Tibial artery (tissue), 4 donors: ENCODE measurements at regions not wholly inside any gene's neighbourhood (a gene's known extent, or its start where the extent isn't known, plus 50 kb on each side); places are given as distances from the start of the nearest gene placed in this dataset.

Source experiments
- DNase-seq, 2 donors: peaks; one replicate each; pipeline ENCODE4 v3.0.0-alpha.2; 2019
- H3K27ac ChIP-seq, 2 donors: fragments of 200-600 bp; sonication (generic) in 1 of 2; 1 replicate in 1 of 2; 2 replicates in 1 of 2; pipeline ENCODE4 v1.5.1; 2018 to 2019; ENCODE audit warnings: mild to moderate bottlenecking in 1 of 2
- H3K27me3 ChIP-seq, 2 donors: fragments of 200-600 bp; sonication (generic) in 1 of 2; one replicate each; pipeline versions ENCODE4 v1.5.1 to v1.6.0; 2016 to 2019
- H3K36me3 ChIP-seq, 3 donors: fragments of 200-600 bp; sonication (generic) in 2 of 3; one replicate each; pipeline ENCODE4 v1.5.1; 2016 to 2019; ENCODE audit warnings: mild to moderate bottlenecking in 2 of 3
- H3K4me1 ChIP-seq, 4 donors: fragments of 200-600 bp; sonication (generic) in 2 of 4; 1 replicate in 3 of 4; 2 replicates in 1 of 4; pipeline ENCODE4 v1.5.1; 2016 to 2019
- H3K4me3 ChIP-seq, 2 donors: fragments of 200-600 bp; sonication (generic) in 1 of 2; 1 replicate in 1 of 2; 2 replicates in 1 of 2; pipeline ENCODE4 v1.5.1; 2018 to 2019; ENCODE audit warnings: mild to moderate bottlenecking in 2 of 2
- H3K9me3 ChIP-seq, 3 donors: fragments of 200-600 bp; sonication (generic) in 1 of 3; one replicate each; pipeline ENCODE4 v1.5.1; 2016 to 2019
- CTCF ChIP-seq, 2 experiments: fragments of 200-600 bp in 1 of 2; fragments of 450-650 bp in 1 of 2; IDR thresholded peaks; one replicate each; pipeline ENCODE4 v1.5.1; 2017 to 2019; ENCODE audit warnings: antibody characterized with exemption in 2 of 2, mild to moderate bottlenecking in 1 of 2, moderate library complexity in 1 of 2
- intact Hi-C: fragments of 100-400 bp; cut with DNase I; formaldehyde crosslinking; loops from one replicate; pipeline ENCODE4 v1.15.0; 2023; ENCODE audit warnings: low total_unique reads

- DNase-seq = no peak
- Histone ChIP-seq H3K4me3 (no peak overlapping the region), H3K27ac (no peak overlapping the region), H3K4me1 (peaks cover 0 to 5% (median 0%) of the 10 kb centered on the region in 4 donors), H3K36me3 (no peaks in the 10 kb centered on the region), H3K9me3 (no peaks in the 10 kb centered on the region), H3K27me3 (no peaks in the 10 kb centered on the region)
- intact Hi-C loops = loop anchor here (10.0 kb wide), 1 partner anchor 615 kb away; no protein-coding TSS in a partner anchor
- no peak for TF ChIP-seq CTCF (IDR thresholded peaks at IDR 0.05)
Measured at GRCh38 chr6:4599924-4600323, 176.3 kb upstream of the CDYL start.

- intact Hi-C loops = no loop called here
- Histone ChIP-seq H3K27ac (no peak overlapping the region), H3K36me3 (no peaks in the 10 kb centered on the region), H3K4me3 (no peak overlapping the region), H3K4me1 (peaks cover 0 to 5% (median 0%) of the 10 kb centered on the region in 4 donors), H3K27me3 (no peaks in the 10 kb centered on the region), H3K9me3 (no peaks in the 10 kb centered on the region)
- no peak for DNase-seq
- no peak for TF ChIP-seq CTCF (IDR thresholded peaks at IDR 0.05)
Measured at GRCh38 chr6:4598384-4598995, 177.7 kb upstream of the CDYL start.

DNA sequence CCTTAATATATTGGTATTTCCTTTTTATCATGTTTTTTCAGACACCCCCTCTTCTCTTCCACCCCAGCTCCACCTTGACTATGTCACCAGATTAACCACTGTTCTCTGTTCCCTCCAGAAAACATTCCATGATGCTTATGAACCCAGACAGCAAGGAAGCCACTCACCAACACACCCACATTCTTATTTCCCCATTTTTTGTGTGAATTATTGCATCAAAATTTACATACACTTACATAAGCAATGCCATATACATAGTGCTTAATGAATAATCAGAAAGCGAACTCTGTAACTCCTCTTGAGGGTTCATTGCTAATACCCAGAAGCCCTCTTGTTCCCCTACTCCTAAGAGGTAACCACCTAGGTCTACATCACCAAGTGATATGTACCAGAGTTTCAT lies 182.3 kb upstream of the CDYL start:
- intact Hi-C loops = no loop called here
- Histone ChIP-seq H3K4me1 (no peaks in the 10 kb centered on the region), H3K27me3 (no peaks in the 10 kb centered on the region), H3K36me3 (no peaks in the 10 kb centered on the region), H3K4me3 (no peak overlapping the region), H3K9me3 (no peaks in the 10 kb centered on the region), H3K27ac (no peak overlapping the region)
- no peak for DNase-seq
- TF ChIP-seq CTCF (IDR thresholded peaks at IDR 0.05) = no peak

DNA sequence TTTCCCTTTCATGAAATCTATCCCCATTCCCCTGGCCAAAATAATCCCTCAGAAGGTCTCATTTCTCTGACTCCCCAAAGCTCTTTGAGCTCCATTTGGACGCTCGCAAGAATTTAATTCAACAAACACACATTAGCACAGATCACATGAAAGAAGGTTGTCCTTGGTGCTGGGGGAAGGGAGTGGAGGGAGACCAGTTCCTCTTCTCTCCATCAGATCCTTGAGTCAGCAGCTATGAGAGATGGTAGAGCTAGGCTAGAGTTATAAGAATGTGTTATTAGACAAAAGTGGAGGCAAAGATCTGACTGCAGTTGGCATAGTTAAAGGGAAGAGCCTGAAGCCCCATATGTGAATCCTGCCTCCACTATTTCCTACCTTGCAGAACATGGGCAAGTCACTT lies 184.2 kb upstream of the CDYL start:
- H3K4me1 ChIP-seq = peaks cover 0 to 11% (median 0%) of the 10 kb centered on the region in 4 donors
- H3K4me3 ChIP-seq = no peak overlapping the region
- no peaks in the 10 kb centered on the region for H3K27me3 ChIP-seq
- H3K36me3 ChIP-seq = no peaks in the 10 kb centered on the region
- intact Hi-C loops = no loop called here
- H3K9me3 ChIP-seq = no peaks in the 10 kb centered on the region
- no peak overlapping the region for H3K27ac ChIP-seq
- no peak for DNase-seq
- no peak for TF ChIP-seq CTCF (IDR thresholded peaks at IDR 0.05)

- Histone ChIP-seq H3K27ac (no peak overlapping the region), H3K9me3 (no peaks in the 10 kb centered on the region), H3K4me3 (no peak overlapping the region), H3K36me3 (no peaks in the 10 kb centered on the region), H3K27me3 (no peaks in the 10 kb centered on the region), H3K4me1 (peaks cover 0 to 19% (median 0%) of the 10 kb centered on the region in 4 donors)
- intact Hi-C loops = no loop called here
- TF ChIP-seq CTCF (IDR thresholded peaks at IDR 0.05) = no peak
- no peak for DNase-seq
Measured at GRCh38 chr6:4591218-4591617, 185.0 kb upstream of the CDYL start.

DNA sequence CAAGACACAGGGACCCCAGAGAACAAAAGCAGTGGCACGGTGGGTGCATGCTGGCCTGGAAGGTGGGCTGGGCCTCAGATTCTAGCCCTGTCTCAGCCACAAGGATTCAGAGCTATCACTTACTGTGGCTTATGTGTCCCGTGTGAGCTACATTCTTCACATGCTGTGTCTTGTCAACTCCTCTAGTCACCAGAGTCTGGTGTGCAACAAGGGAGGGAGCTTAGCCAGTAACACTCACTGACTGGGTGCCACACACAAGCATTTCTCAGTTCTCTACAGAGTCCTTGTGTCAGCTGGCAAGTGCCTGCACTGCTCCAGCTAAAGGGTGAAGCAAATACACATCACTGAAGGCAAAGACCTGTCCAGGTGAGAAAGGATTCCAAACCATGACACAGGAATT lies 186.9 kb upstream of the CDYL start:
- Histone ChIP-seq H3K27me3 (no peaks in the 10 kb centered on the region), H3K27ac (no peak overlapping the region), H3K4me3 (no peak overlapping the region), H3K36me3 (no peaks in the 10 kb centered on the region), H3K4me1 (peaks cover 0 to 22% (median 0%) of the 10 kb centered on the region in 4 donors), H3K9me3 (no peaks in the 10 kb centered on the region)
- DNase-seq = no peak
- no peak for TF ChIP-seq CTCF (IDR thresholded peaks at IDR 0.05)
- intact Hi-C loops = no loop called here
